HG03442 (cell line): ENCODE measurements at regions not wholly inside any gene's neighbourhood (a gene's known extent, or its start where the extent isn't known, plus 50 kb on each side); places are given as distances from the start of the nearest gene placed in this dataset.
"Not testable (repeated sequence)": the region's sequence is repeated elsewhere in the genome, so short reads cannot be mapped to it uniquely, and the experiment has no call there.

Experiments used
- ATAC-seq: cut with Tn5 transposase; IDR thresholded peaks from one replicate; pipeline ENCODE4 v1.9.1; 2021; ENCODE audit warnings: mild to moderate bottlenecking, moderate library complexity; ENCODE audit not compliant: unreplicated experiment

GRCh38 chr3:59372346-59372745 is 322.5 kb upstream of the CFAP20DC start:
- no peak for ATAC-seq

- ATAC-seq, result no peak
Observed at GRCh38 chr3:59368900-59369675, 319.3 kb upstream of the CFAP20DC start.

GRCh38 chr3:59367150-59367549 is 317.3 kb upstream of the CFAP20DC start:
- no peak for ATAC-seq

GRCh38 chr3:59366218-59366617 is 316.4 kb upstream of the CFAP20DC start:
- ATAC-seq, result no peak

GRCh38 chr3:59364496-59364895 is 314.7 kb upstream of the CFAP20DC start:
- no peak for ATAC-seq

- not testable (repeated sequence) for ATAC-seq
Observed at GRCh38 chr3:59360312-59360711, 310.5 kb upstream of the CFAP20DC start.

- no peak for ATAC-seq
Observed at GRCh38 chr3:59341459-59341858, 291.6 kb upstream of the CFAP20DC start.

GRCh38 chr3:59339818-59340217 is 290.0 kb upstream of the CFAP20DC start:
- no peak for ATAC-seq

- no peak for ATAC-seq
Observed at GRCh38 chr3:59338934-59339333, 289.1 kb upstream of the CFAP20DC start.

- ATAC-seq, result no peak
Observed at GRCh38 chr3:59335338-59335737, 285.5 kb upstream of the CFAP20DC start.

- no peak for ATAC-seq
Observed at GRCh38 chr3:59334585-59334984, 284.8 kb upstream of the CFAP20DC start.

- no peak for ATAC-seq
Observed at GRCh38 chr3:59327376-59327808, 277.6 kb upstream of the CFAP20DC start.

- no peak for ATAC-seq
Observed at GRCh38 chr3:59326246-59327024, 276.6 kb upstream of the CFAP20DC start.

- ATAC-seq, result no peak
Observed at GRCh38 chr3:59321881-59322540, 272.2 kb upstream of the CFAP20DC start.

GRCh38 chr3:59320080-59320479 is 270.3 kb upstream of the CFAP20DC start:
- ATAC-seq, result no peak

GRCh38 chr3:59319442-59319841 is 269.6 kb upstream of the CFAP20DC start:
- no peak for ATAC-seq

- ATAC-seq, result no peak
Observed at GRCh38 chr3:59318881-59319280, 269.1 kb upstream of the CFAP20DC start.

- no peak for ATAC-seq
Observed at GRCh38 chr3:59317386-59317785, 267.6 kb upstream of the CFAP20DC start.

GRCh38 chr3:59316688-59317275 is 267.0 kb upstream of the CFAP20DC start:
- no peak for ATAC-seq

- ATAC-seq, result peak; percentile 79
Observed at GRCh38 chr3:59313365-59313764, 263.5 kb upstream of the CFAP20DC start.

- no peak for ATAC-seq
Observed at GRCh38 chr3:59311231-59311630, 261.4 kb upstream of the CFAP20DC start.
